Breast epithelium (tissue), 4 donors: ENCODE measurements at regions not wholly inside any gene's neighbourhood (a gene's known extent, or its start where the extent isn't known, plus 50 kb on each side); places are given as distances from the start of the nearest gene placed in this dataset.

Experiments used
- DNase-seq, 2 donors: peaks; one replicate each; pipeline ENCODE4 v3.0.0-alpha.2; 2019; ENCODE audit warnings: low spot score in 2 of 2
- H3K27ac ChIP-seq, 2 donors: fragments of 200-600 bp; sonication (generic) in 1 of 2; one replicate each; pipeline ENCODE4 v1.5.1; 2016 to 2019; ENCODE audit warnings: mild to moderate bottlenecking in 1 of 2
- H3K27me3 ChIP-seq, 2 donors: fragments of 200-600 bp; sonication (generic) in 1 of 2; one replicate each; pipeline versions ENCODE4 v1.5.1 to v1.6.0; 2017 to 2019; ENCODE audit warnings: control low read depth in 1 of 2, mild to moderate bottlenecking in 1 of 2
- H3K36me3 ChIP-seq: fragments of 200-600 bp; one replicate; pipeline ENCODE4 v1.5.1; 2019
- H3K4me1 ChIP-seq, 2 donors: fragments of 200-600 bp; sonication (generic); one replicate each; pipeline ENCODE4 v1.5.1; 2016 to 2019; ENCODE audit warnings: control low read depth in 1 of 2
- H3K4me3 ChIP-seq, 3 donors: fragments of 200-600 bp; sonication (generic); 1 replicate in 2 of 3; 2 replicates in 1 of 3; pipeline ENCODE4 v1.5.1; 2016 to 2019; ENCODE audit warnings: mild to moderate bottlenecking in 3 of 3, moderate library complexity in 2 of 3
- H3K9me3 ChIP-seq, 2 donors: fragments of 200-600 bp; sonication (generic) in 1 of 2; one replicate each; pipeline ENCODE4 v1.5.1; 2016 to 2019; ENCODE audit warnings: control low read depth in 1 of 2
- CTCF ChIP-seq, 3 donors: fragments of 450-650 bp; IDR thresholded peaks; one replicate each; pipeline ENCODE4 v1.5.1; 2016 to 2017; ENCODE audit warnings: antibody characterized with exemption in 3 of 3, mild to moderate bottlenecking in 3 of 3, moderate library complexity in 3 of 3
- POLR2A ChIP-seq: fragments of 450-650 bp; IDR thresholded peaks from one replicate; pipeline ENCODE4 v1.6.1; 2016; ENCODE audit warnings: antibody characterized with exemption, mild to moderate bottlenecking, moderate library complexity
- POLR2AphosphoS5 ChIP-seq, 3 donors: sonication (generic); formaldehyde crosslinking; IDR thresholded peaks; one replicate each; pipeline ENCODE4 v1.6.1; 2017; ENCODE audit warnings: antibody characterized with exemption in 3 of 3
- intact Hi-C: fragments of 100-400 bp; cut with DNase I; formaldehyde crosslinking; loops from one replicate; pipeline ENCODE4 v1.15.1; 2023; ENCODE audit warnings: low total_unique reads

- H3K4me1 ChIP-seq = no peaks in the 10 kb centered on the region
- peak in 1 of 2 donors; percentile 31 for DNase-seq
- no peaks in the 10 kb centered on the region for H3K9me3 ChIP-seq
- TF ChIP-seq CTCF (IDR thresholded peaks at IDR 0.05) (no peak), POLR2AphosphoS5 (IDR thresholded peaks at IDR 0.05) (no peak), POLR2A (no peak)
- intact Hi-C loops = no loop called here
- H3K4me3 ChIP-seq = no peak overlapping the region
- H3K27me3 ChIP-seq = peaks cover 4 to 67% of the 10 kb centered on the region in 2 donors
- no peaks in the 10 kb centered on the region for H3K36me3 ChIP-seq
- H3K27ac ChIP-seq = no peak overlapping the region
Measured at GRCh38 chr22:48488149-48488551, 1339.5 kb downstream of the BRD1 start.

GRCh38 chr22:48486558-48486957 lies 1341.1 kb downstream of the BRD1 start:
- Histone ChIP-seq H3K27ac (no peak overlapping the region), H3K4me3 (no peak overlapping the region), H3K36me3 (no peaks in the 10 kb centered on the region), H3K27me3 (peaks cover 4 to 58% of the 10 kb centered on the region in 2 donors), H3K4me1 (no peaks in the 10 kb centered on the region), H3K9me3 (no peaks in the 10 kb centered on the region)
- intact Hi-C loops = no loop called here
- no peak for DNase-seq
- TF ChIP-seq POLR2A (no peak), CTCF (IDR thresholded peaks at IDR 0.05) (no peak), POLR2AphosphoS5 (IDR thresholded peaks at IDR 0.05) (no peak)

GRCh38 chr22:48486134-48486532 lies 1341.5 kb downstream of the BRD1 start:
- no peak overlapping the region for H3K4me3 ChIP-seq
- no peak overlapping the region for H3K27ac ChIP-seq
- H3K4me1 ChIP-seq = no peaks in the 10 kb centered on the region
- H3K36me3 ChIP-seq = no peaks in the 10 kb centered on the region
- peaks cover 4 to 54% of the 10 kb centered on the region in 2 donors for H3K27me3 ChIP-seq
- no peaks in the 10 kb centered on the region for H3K9me3 ChIP-seq
- TF ChIP-seq POLR2AphosphoS5 (IDR thresholded peaks at IDR 0.05) (no peak), POLR2A (no peak), CTCF (IDR thresholded peaks at IDR 0.05) (no peak)
- intact Hi-C loops = no loop called here
- peak in 1 of 2 donors; percentile 33 for DNase-seq

- H3K27ac ChIP-seq = no peak overlapping the region
- peaks cover 4 to 48% of the 10 kb centered on the region in 2 donors for H3K27me3 ChIP-seq
- H3K4me3 ChIP-seq = no peak overlapping the region
- DNase-seq = peak in 1 of 2 donors; percentile 50
- H3K4me1 ChIP-seq = no peaks in the 10 kb centered on the region
- H3K9me3 ChIP-seq = no peaks in the 10 kb centered on the region
- TF ChIP-seq CTCF (IDR thresholded peaks at IDR 0.05) = no peak
- no peak for TF ChIP-seq POLR2AphosphoS5 (IDR thresholded peaks at IDR 0.05)
- no peak for TF ChIP-seq POLR2A
- intact Hi-C loops = no loop called here
- no peaks in the 10 kb centered on the region for H3K36me3 ChIP-seq
Measured at GRCh38 chr22:48485149-48486133, 1342.2 kb downstream of the BRD1 start.
